BLaER1 treated with 17β-estradiol and CSF1 and Interleukin-3, amounts not matched to agents 10 nM and 100 nM (cell line): ENCODE measurements at regions not wholly inside any gene's neighbourhood (a gene's known extent, or its start where the extent isn't known, plus 50 kb on each side); places are given as distances from the start of the nearest gene placed in this dataset.
"Not testable (repeated sequence)": the region's sequence is repeated elsewhere in the genome, so short reads cannot be mapped to it uniquely, and the experiment has no call there.

Experiments used
- H3K27ac ChIP-seq, 11 experiments: shearing (Covaris generic); formaldehyde crosslinking; 2 replicates each; pipeline ENCODE4 v1.8.1; 2022
- H3K27me3 ChIP-seq, 11 experiments: shearing (Covaris generic); formaldehyde crosslinking; 2 replicates each; pipeline ENCODE4 v1.8.1; 2022
- H3K36me3 ChIP-seq, 11 experiments: shearing (Covaris generic); formaldehyde crosslinking; 2 replicates each; pipeline ENCODE4 v1.8.1; 2022
- H3K4me1 ChIP-seq, 10 experiments: shearing (Covaris generic); formaldehyde crosslinking; 2 replicates each; pipeline ENCODE4 v1.8.1; 2022
- H3K4me2 ChIP-seq, 11 experiments: shearing (Covaris generic); formaldehyde crosslinking; 2 replicates each; pipeline ENCODE4 v1.8.1; 2022
- H3K4me3 ChIP-seq, 10 experiments: shearing (Covaris generic); formaldehyde crosslinking; 2 replicates each; pipeline ENCODE4 v1.8.1; 2022
- H3K9ac ChIP-seq, 11 experiments: shearing (Covaris generic); formaldehyde crosslinking; 2 replicates each; pipeline ENCODE4 v1.8.1; 2022
- H3K9me3 ChIP-seq, 11 experiments: shearing (Covaris generic); formaldehyde crosslinking; replicated peaks in 1 of 11; 2 replicates each; pipeline ENCODE4 v1.8.1; 2022
- H4K20me1 ChIP-seq, 11 experiments: shearing (Covaris generic); formaldehyde crosslinking; 2 replicates each; pipeline ENCODE4 v1.8.1; 2022
- Cebpa-rat ChIP-seq, 11 experiments: shearing (Covaris generic); IDR thresholded peaks; 2 replicates each; pipeline ENCODE4 v1.8.1; 2022

- Histone ChIP-seq H3K9ac (no peak overlapping the region), H3K9me3 (peaks cover 0 to 10% (median 3%) of the 10 kb centered on the region in 11 experiments; a peak in 4 of 22 replicates), H4K20me1 (no peaks in the 10 kb centered on the region), H3K36me3 (no peaks in the 10 kb centered on the region), H3K4me3 (no peak overlapping the region), H3K27me3 (no peaks in the 10 kb centered on the region), H3K4me2 (no peak overlapping the region), H3K4me1 (peaks cover 0 to 42% (median 10%) of the 10 kb centered on the region in 10 experiments; a peak in 11 of 20 replicates), H3K27ac (no peak overlapping the region)
- no peak for TF ChIP-seq Cebpa-rat (IDR thresholded peaks at IDR 0.05)
Observed at GRCh38 chr1:121443001-121443540, 258.3 kb downstream of the SRGAP2C start.

GRCh38 chr1:121444096-121444495, 259.3 kb downstream of the SRGAP2C start:
- Histone ChIP-seq H3K27ac (no peak overlapping the region), H3K4me1 (peaks cover 0 to 51% (median 10%) of the 10 kb centered on the region in 10 experiments; a peak in 11 of 20 replicates), H3K4me3 (no peak overlapping the region), H3K9ac (no peak overlapping the region), H3K36me3 (no peaks in the 10 kb centered on the region), H3K4me2 (peak overlapping the region in 2 of 11 experiments; percentile 71 to 87; a peak in 4 of 22 replicates), H4K20me1 (no peaks in the 10 kb centered on the region), H3K9me3 (peaks cover 0 to 10% (median 3%) of the 10 kb centered on the region in 11 experiments; a peak in 4 of 22 replicates), H3K27me3 (no peaks in the 10 kb centered on the region)
- TF ChIP-seq Cebpa-rat (IDR thresholded peaks at IDR 0.05): no peak

GRCh38 chr1:121445679-121446078, 260.9 kb downstream of the SRGAP2C start:
- TF ChIP-seq Cebpa-rat (IDR thresholded peaks at IDR 0.05): no peak
- Histone ChIP-seq H4K20me1 (no peaks in the 10 kb centered on the region), H3K4me2 (peak overlapping the region in 4 of 11 experiments; percentile 40 to 87 (median 66); a peak in 9 of 22 replicates)

GRCh38 chr1:121447280-121447923, 262.6 kb downstream of the SRGAP2C start:
- not testable (repeated sequence) for H3K27me3 ChIP-seq, H3K9me3 ChIP-seq, H4K20me1 ChIP-seq, H3K4me3 ChIP-seq, H3K9ac ChIP-seq, H3K36me3 ChIP-seq
- H3K4me1 ChIP-seq: peaks cover 0 to 51% (median 10%) of the 10 kb centered on the region in 10 experiments; a peak in 11 of 20 replicates
- H3K27ac ChIP-seq: 0 out of 22 replicates have a peak overlapping the region, but pooled peaks of 1 of the 11 experiments have one; percentile 13
- peak overlapping the region in 3 of 11 experiments; percentile 22 to 51 (median 49); a peak in 5 of 22 replicates for H3K4me2 ChIP-seq

More at GRCh38 chr1:121445679-121446078, 260.9 kb downstream of the SRGAP2C start:
- Histone ChIP-seq H3K9ac (no peak overlapping the region), H3K27ac (peak overlapping the region in 3 of 11 experiments; percentile 17 to 27 (median 20); a peak in 1 of 22 replicates), H3K4me1 (peaks cover 0 to 51% (median 10%) of the 10 kb centered on the region in 10 experiments; a peak in 11 of 20 replicates), H3K36me3 (no peaks in the 10 kb centered on the region), H3K9me3 (peaks cover 0 to 5% (median 0%) of the 10 kb centered on the region in 11 experiments; a peak in 1 of 22 replicates), H3K27me3 (no peaks in the 10 kb centered on the region), H3K4me3 (no peak overlapping the region)

GRCh38 chr1:121448064-121448463, 263.3 kb downstream of the SRGAP2C start:
- H3K4me3 ChIP-seq, H3K27me3 ChIP-seq, H3K36me3 ChIP-seq, H4K20me1 ChIP-seq, H3K9me3 ChIP-seq, H3K9ac ChIP-seq: not testable (repeated sequence)
- Histone ChIP-seq H3K27ac (0 out of 22 replicates have a peak overlapping the region, but pooled peaks of 1 of the 11 experiments have one; percentile 13), H3K4me1 (peaks cover 0 to 51% (median 10%) of the 10 kb centered on the region in 10 experiments; a peak in 11 of 20 replicates), H3K4me2 (peak overlapping the region in 3 of 11 experiments; percentile 22 to 51 (median 49); a peak in 5 of 22 replicates)

GRCh38 chr1:121448851-121449250, 264.1 kb downstream of the SRGAP2C start:
- Histone ChIP-seq H4K20me1 (no peaks in the 10 kb centered on the region), H3K36me3 (no peaks in the 10 kb centered on the region), H3K4me3 (no peak overlapping the region), H3K9ac (no peak overlapping the region), H3K4me1 (peaks cover 0 to 51% (median 10%) of the 10 kb centered on the region in 10 experiments; a peak in 11 of 20 replicates), H3K9me3 (peaks cover 0 to 9% (median 6%) of the 10 kb centered on the region in 11 experiments; a peak in 11 of 22 replicates), H3K27me3 (no peaks in the 10 kb centered on the region), H3K27ac (no peak overlapping the region), H3K4me2 (peak overlapping the region in 3 of 11 experiments; percentile 22 to 51 (median 49); a peak in 3 of 22 replicates)
- TF ChIP-seq Cebpa-rat (IDR thresholded peaks at IDR 0.05): no peak

- Histone ChIP-seq H3K9me3 (peaks cover 0 to 16% (median 9%) of the 10 kb centered on the region in 11 experiments; a peak in 16 of 22 replicates), H3K9ac (no peak overlapping the region), H3K4me2 (no peak overlapping the region), H4K20me1 (no peaks in the 10 kb centered on the region), H3K4me3 (no peak overlapping the region), H3K27me3 (no peaks in the 10 kb centered on the region), H3K27ac (no peak overlapping the region), H3K4me1 (peaks cover 0 to 16% (median 7%) of the 10 kb centered on the region in 10 experiments; a peak in 12 of 20 replicates), H3K36me3 (no peaks in the 10 kb centered on the region)
- no peak for TF ChIP-seq Cebpa-rat (IDR thresholded peaks at IDR 0.05)
Observed at GRCh38 chr1:121452484-121452883, 267.7 kb downstream of the SRGAP2C start.

GRCh38 chr1:121458291-121459048, 273.7 kb downstream of the SRGAP2C start:
- H3K9me3 ChIP-seq: peaks cover 0 to 42% (median 16%) of the 10 kb centered on the region in 11 experiments; a peak in 14 of 22 replicates
- H3K27ac ChIP-seq: peak overlapping the region in 10 of 11 experiments; percentile 58 to 96 (median 91); a peak in 20 of 22 replicates
- H3K4me2 ChIP-seq: peak overlapping the region; percentile 46 to 92 (median 77); a peak in 21 of 22 replicates
- no peaks in the 10 kb centered on the region for H3K27me3 ChIP-seq
- no peaks in the 10 kb centered on the region for H3K36me3 ChIP-seq
- peaks cover 3 to 32% (median 13%) of the 10 kb centered on the region in 10 experiments; a peak in 19 of 20 replicates for H3K4me1 ChIP-seq
- peak overlapping the region in 9 of 11 experiments; percentile 35 to 80 (median 72); a peak in 17 of 22 replicates for H3K9ac ChIP-seq
- peak overlapping the region in 2 of 10 experiments; percentile 23 to 40; a peak in 4 of 20 replicates for H3K4me3 ChIP-seq
- no peaks in the 10 kb centered on the region for H4K20me1 ChIP-seq
- peak in 2 of 11 experiments; percentile 82 to 86; a peak in 6 of 22 replicates for TF ChIP-seq Cebpa-rat (IDR thresholded peaks at IDR 0.05)
